HG03066 (cell line): ENCODE measurements at regions not wholly inside any gene's neighbourhood (a gene's known extent, or its start where the extent isn't known, plus 50 kb on each side); places are given as distances from the start of the nearest gene placed in this dataset.
"Not testable (repeated sequence)": the region's sequence is repeated elsewhere in the genome, so short reads cannot be mapped to it uniquely, and the experiment has no call there.

Experiments
- ATAC-seq: cut with Tn5 transposase; IDR thresholded peaks from one replicate; pipeline ENCODE4 v1.9.1; 2021; ENCODE audit warnings: low read depth; ENCODE audit not compliant: unreplicated experiment

DNA sequence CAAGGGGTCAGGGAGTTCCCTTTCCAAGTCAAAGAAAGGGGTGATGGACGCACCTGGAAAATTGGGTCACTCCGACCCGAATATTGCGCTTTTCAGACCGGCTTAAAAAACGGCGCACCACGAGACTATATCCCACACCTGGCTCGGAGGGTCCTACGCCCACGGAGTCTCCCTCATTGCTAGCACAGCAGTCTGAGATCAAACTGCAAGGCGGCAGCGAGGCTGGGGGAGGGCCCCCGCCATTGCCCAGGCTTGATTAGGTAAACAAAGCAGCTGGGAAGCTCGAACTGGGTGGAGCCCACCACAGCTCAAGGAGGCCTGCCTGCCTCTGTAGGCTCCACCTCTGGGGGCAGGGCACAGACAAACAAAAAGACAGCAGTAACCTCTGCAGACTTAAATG is 1150.5 kb downstream of the HACE1 start:
- ATAC-seq, result not testable (repeated sequence)

- no peak for ATAC-seq
Observed at GRCh38 chr6:103707596-103708325, 1152.0 kb downstream of the HACE1 start.

DNA sequence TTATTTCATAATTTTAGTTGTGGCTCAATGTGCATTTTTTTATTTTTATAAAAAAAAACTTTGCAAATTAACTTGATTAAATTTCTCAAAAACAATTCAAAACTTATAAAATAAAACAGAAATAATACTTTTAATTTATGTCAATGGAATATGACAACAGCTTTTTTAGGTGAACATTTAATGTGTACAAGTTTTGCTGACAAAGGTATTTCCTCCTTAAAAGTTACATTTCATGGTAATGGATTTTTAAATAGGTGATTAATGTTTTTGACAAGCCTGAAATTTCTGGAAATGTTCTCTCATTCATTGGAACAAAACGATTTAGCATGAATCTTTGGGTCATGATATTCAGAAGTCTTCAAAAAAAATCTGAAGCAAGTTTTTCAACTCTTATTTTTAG is 1160.0 kb downstream of the HACE1 start:
- ATAC-seq, result no peak

- no peak for ATAC-seq
Observed at GRCh38 chr6:103687430-103687829, 1172.3 kb downstream of the HACE1 start.

DNA sequence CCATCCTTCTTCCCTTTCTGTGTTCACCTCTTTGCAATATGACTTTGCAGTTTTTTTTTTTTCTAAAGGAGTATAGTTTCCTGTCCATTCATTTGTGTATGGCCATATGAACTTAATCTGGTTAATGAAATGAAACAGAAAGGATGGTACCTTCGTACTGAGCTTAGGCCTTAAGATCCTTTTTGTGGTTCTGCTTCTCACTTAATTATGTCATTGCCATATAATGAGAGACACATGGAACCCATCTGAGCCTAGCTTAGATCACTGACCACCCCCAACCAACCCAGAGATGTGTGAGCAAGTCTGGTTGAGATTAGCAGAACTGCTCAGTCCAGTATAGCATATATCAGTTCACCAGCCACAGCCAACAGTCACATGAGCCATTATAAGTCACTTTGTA is 1179.6 kb downstream of the HACE1 start:
- no peak for ATAC-seq

DNA sequence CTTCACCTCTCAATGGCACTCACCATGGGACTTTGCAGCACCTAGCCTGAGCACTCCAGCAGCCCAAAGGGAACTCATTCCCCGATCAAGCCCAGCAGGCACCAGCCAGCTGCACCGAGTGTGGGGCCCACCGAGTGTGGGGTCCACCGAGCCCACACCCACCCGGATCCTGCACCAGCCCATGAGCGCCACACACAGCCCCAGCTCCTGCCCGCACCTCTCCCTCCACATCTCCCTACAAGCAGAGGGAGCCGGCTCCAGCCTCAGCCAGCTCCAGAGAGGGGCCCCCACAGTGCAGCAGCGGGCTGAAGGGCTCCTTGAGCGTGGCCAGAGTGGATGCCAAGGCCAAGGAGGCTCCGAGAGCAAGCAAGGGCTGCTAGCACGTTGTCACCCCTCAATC is 1182.4 kb downstream of the HACE1 start:
- no peak for ATAC-seq

DNA sequence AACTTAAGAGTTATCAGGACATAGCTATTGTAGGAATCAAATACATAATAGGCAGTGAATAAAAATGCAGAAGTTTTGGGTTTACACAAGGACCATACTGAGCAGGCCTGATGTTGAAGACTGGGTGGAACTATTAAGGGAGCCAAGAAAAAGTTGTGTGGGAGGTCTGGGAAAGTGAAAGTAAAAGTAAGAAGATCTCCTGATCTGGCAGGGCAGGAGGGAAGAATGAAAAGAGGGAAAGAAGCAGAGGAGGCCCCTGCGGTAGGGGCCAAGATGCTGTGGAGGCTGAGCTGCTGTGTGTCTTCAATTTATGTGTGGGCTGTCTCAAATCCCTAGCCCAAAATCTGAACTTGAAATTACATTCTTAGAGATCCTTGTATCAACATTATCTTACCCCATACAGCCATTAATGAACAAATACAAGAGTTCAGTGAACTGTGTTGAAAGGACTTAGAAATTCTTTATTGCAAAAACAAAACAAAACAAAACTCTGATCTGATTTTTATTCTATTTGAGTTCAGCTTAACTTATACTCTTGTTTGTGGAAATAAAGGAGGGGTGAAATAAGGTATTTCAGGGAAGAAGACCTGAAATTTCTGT is 1183.8 kb downstream of the HACE1 start:
- ATAC-seq, result no peak

DNA sequence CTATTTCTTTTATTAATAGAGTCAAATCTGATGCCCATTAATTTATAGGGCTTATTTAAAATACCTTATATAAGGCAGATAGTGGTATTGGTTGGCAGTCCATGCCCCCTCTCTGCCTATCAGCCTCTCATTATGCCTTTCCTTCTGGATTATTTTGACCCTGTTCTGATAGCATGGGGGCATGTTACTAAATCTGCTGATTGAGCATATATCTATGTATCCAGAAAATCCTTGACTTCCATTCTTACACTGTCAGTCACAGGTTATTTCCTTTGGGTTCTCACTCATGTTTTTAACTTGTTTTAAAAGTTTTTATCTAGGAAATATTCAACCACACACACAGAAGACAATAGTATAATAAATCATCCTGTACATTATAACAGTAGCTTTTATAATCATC is 1184.9 kb downstream of the HACE1 start:
- ATAC-seq, result no peak

DNA sequence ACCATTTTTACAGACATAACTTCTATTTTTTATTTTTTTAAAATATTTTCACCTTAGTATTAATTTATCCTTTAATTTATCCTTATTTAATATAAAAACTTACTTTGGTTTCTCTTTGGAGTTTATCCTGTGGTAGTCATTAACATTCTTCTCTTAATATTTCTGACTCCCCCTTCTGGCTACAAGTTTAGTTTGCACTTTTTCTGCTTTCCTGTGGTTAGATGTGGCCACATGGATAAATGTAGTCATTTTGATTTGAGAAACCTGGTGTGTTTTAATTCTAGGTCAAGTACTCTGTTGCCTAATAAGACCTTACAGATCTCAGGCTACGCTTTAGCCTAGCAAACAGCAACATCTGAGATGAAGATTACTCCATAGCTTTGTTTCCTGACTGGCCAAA is 1187.5 kb downstream of the HACE1 start:
- no peak for ATAC-seq

- no peak for ATAC-seq
Observed at GRCh38 chr6:103629613-103630012, 1230.1 kb downstream of the HACE1 start.

- ATAC-seq, result no peak
Observed at GRCh38 chr6:103617642-103618041, 1242.1 kb downstream of the HACE1 start.

- ATAC-seq, result no peak
Observed at GRCh38 chr6:103587722-103588121, 1272.0 kb downstream of the HACE1 start.

DNA sequence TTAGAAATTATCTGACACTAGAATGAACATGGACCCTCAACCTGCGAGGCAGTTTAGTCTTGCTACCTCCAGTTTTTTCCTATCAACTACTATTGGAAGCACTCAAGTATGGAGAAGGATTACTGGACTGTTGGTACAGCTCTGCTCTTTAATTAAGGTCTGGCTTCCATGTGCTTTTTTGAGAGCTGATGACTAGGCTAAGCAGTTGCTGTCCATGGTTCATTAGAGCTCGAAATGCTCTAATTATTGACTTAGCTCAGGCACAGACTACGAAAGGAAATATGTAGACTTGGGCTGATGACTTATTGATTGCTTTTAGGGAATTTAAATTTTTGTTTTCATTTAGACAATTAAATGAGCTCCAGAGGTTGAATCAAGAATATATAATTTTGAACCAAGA is 1281.6 kb downstream of the HACE1 start:
- ATAC-seq, result no peak

DNA sequence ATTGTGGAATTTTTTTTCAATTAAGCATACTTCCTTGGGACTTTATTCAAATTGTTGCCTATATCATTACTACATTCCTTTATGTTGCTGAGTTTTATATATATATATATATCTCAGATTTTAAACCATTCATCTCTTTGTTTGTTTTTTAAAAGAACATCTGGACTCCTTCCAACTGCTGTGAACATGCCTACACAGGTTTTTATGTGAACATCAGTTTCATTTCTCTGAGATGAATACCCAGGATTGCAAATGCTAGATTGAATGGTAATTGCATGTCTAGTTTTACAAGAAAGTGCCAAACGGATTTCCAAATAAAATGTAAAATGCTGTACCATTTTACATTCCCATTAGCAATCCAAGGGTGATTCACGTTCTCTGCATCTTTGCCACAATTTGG is 1289.3 kb downstream of the HACE1 start:
- no peak for ATAC-seq

DNA sequence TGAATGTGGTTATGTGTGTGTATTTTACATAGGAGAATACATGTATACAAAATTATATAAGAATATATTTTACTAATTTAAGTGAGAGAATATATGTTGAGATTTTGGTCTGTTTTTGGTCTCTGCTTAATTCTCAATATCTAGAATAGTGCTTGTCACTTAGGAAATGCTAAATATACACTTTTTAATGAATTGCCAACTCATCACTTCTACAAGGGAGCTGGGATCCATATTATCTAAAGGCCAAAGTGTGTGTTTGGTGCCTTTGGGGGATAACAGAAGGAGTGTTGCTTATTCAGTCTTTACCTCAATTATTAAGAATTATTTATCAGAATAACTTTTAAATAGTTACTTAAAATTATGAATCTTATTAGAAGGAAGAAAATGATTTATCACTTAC is 1304.8 kb downstream of the HACE1 start:
- no peak for ATAC-seq

- ATAC-seq, result no peak
Observed at GRCh38 chr6:103538381-103538780, 1321.3 kb downstream of the HACE1 start.

GRCh38 chr6:103534814-103535213 is 1324.9 kb downstream of the HACE1 start:
- ATAC-seq, result no peak

- ATAC-seq, result no peak
Observed at GRCh38 chr6:103534095-103534494, 1325.6 kb downstream of the HACE1 start.

DNA sequence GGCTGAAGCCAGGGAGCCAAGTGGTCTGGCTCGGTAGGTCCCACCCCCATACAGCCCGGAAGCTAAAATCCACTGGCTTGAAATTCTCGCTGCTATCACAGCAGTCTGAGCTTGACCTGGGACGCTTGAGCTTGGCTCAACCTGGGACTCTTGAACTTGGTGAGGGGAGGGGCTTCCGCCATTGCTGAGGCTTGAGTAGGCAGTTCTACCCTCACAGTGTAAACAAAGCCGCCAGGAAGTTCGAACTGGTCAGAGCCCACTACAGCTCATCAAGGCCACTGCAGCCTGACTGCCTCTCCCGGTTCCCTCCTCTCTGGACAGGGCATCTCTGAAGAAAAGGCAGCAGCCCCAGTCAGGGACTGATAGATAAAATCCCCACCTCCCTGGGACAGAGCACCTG is 1337.7 kb downstream of the HACE1 start:
- ATAC-seq, result no peak

GRCh38 chr6:103516336-103516735 is 1343.4 kb downstream of the HACE1 start:
- ATAC-seq, result no peak

DNA sequence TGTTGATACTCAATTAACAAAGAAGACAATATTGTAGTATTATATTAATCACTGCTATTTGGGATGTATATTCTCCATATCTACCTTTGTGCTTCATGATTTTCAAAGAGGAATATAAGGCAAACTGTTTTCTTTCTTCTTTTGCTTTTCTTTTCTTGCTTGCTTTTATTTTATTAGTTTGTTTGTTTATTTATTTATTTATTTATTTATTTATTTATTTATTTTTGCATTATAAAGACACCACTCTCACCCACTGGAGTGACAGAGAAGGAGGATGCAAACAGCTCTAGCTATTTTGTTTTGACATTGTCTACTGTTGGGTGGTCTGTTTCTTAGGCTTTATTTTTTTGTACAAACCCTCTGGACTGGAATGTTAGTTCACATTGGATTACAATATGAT is 1352.7 kb downstream of the HACE1 start:
- ATAC-seq, result no peak

- no peak for ATAC-seq
Observed at GRCh38 chr6:103505155-103505518, 1354.6 kb downstream of the HACE1 start.
